GM12864 (cell line): ENCODE measurements at regions not wholly inside any gene's neighbourhood (a gene's known extent, or its start where the extent isn't known, plus 50 kb on each side); places are given as distances from the start of the nearest gene placed in this dataset.

ENCODE experiments used
- DNase-seq: peaks from one replicate; pipeline ENCODE4 v3.0.0-alpha.2; 2011; ENCODE audit warnings: low read depth
- H3K4me3 ChIP-seq: 2 replicates; pipeline ENCODE4 v1.5.1; 2011; ENCODE audit warnings: mild to moderate bottlenecking, low read depth, low read length, control low read depth
- CTCF ChIP-seq: IDR thresholded peaks from 2 replicates; pipeline ENCODE4 v1.5.1; 2011; ENCODE audit warnings: low read depth, mild to moderate bottlenecking, moderate library complexity, low read length, control low read depth, inconsistent platforms; ENCODE audit errors: missing control alignments

GRCh38 chr16:20181416-20181815 lies 107.7 kb upstream of the GPR139 start:
- no peak overlapping the region for H3K4me3 ChIP-seq
- no peak for DNase-seq
- TF ChIP-seq CTCF = no peak

GRCh38 chr16:20178297-20178696 lies 104.6 kb upstream of the GPR139 start:
- DNase-seq = no peak
- no peak overlapping the region for H3K4me3 ChIP-seq
- no peak for TF ChIP-seq CTCF

- no peak for TF ChIP-seq CTCF
- DNase-seq = peak; percentile 3
- no peak overlapping the region for H3K4me3 ChIP-seq
Measured at GRCh38 chr16:20175358-20175757, 101.7 kb upstream of the GPR139 start.

- TF ChIP-seq CTCF = no peak
- DNase-seq = no peak
- H3K4me3 ChIP-seq = no peak overlapping the region
Measured at GRCh38 chr16:20167323-20167722, 93.6 kb upstream of the GPR139 start.

GRCh38 chr16:20166531-20167235 lies 93.0 kb upstream of the GPR139 start:
- DNase-seq = no peak
- no peak overlapping the region for H3K4me3 ChIP-seq
- TF ChIP-seq CTCF = no peak

- no peak for TF ChIP-seq CTCF
- DNase-seq = no peak
- H3K4me3 ChIP-seq = no peak overlapping the region
Measured at GRCh38 chr16:20153444-20153843, 79.8 kb upstream of the GPR139 start.

- DNase-seq = no peak
- no peak for TF ChIP-seq CTCF
- no peak overlapping the region for H3K4me3 ChIP-seq
Measured at GRCh38 chr16:20147091-20147490, 73.4 kb upstream of the GPR139 start.
